Panc1 (cell line): ENCODE measurements at regions not wholly inside any gene's neighbourhood (a gene's known extent, or its start where the extent isn't known, plus 50 kb on each side); places are given as distances from the start of the nearest gene placed in this dataset.

Experiments
- ATAC-seq: fragments of 200-7000 bp; cut with Tn5 transposase; 2 replicates; pipeline ENCODE4 v1.9.1; 2020; ENCODE audit warnings: mild to moderate bottlenecking, moderate library complexity
- BruUV-seq: library from RNA; stranded (reverse); fragments of 400-500 nt; replicated peaks from 2 replicates; lab custom pipeline; 2021; lab: Mats Ljungman, UMichigan
- CTCF ChIA-PET: fragments of 300-600 bp; sonication (Branson Sonifier 250); formaldehyde crosslinking; loops from one replicate; lab custom pipeline; 2022; ENCODE audit warnings: antibody characterized with exemption; lab: Charles Lee
- POLR2A ChIA-PET: fragments of 300-600 bp; sonication (Branson Sonifier 250); formaldehyde crosslinking; loops from one replicate; lab custom pipeline; 2022; ENCODE audit warnings: antibody characterized with exemption; lab: Charles Lee
- DNase-seq: peaks from one replicate; pipeline ENCODE4 v3.0.0-alpha.2; 2010; ENCODE audit warnings: low read depth, low spot score
- H3K27ac ChIP-seq: 2 replicates; pipeline ENCODE4 v1.5.1; 2011; ENCODE audit warnings: mild to moderate bottlenecking, low read length, inconsistent platforms
- H3K27me3 ChIP-seq: fragments of 200-500 bp; sonication (Bioruptor generic); 2 replicates; pipeline ENCODE4 v1.6.0; 2014; ENCODE audit warnings: low read length, inconsistent platforms; ENCODE audit not compliant: control insufficient read depth, insufficient read depth
- H3K36me3 ChIP-seq: fragments of 200-500 bp; sonication (Bioruptor generic); 2 replicates; pipeline ENCODE4 v1.5.1; 2014; ENCODE audit warnings: inconsistent platforms, mild to moderate bottlenecking, low read length, moderate library complexity; ENCODE audit not compliant: control insufficient read depth, insufficient read depth
- H3K4me1 ChIP-seq: 2 replicates; pipeline ENCODE4 v1.5.1; 2011; ENCODE audit warnings: inconsistent platforms, mild to moderate bottlenecking, low read length, moderate library complexity; ENCODE audit not compliant: control insufficient read depth, insufficient read depth
- H3K4me3 ChIP-seq, 2 experiments: 2 replicates each; pipeline ENCODE4 v1.5.1; 2011 to 2012; ENCODE audit warnings: low read depth in 2 of 2, low read length in 2 of 2, mild to moderate bottlenecking in 2 of 2, inconsistent platforms in 1 of 2, moderate library complexity in 1 of 2
- H3K9me3 ChIP-seq: fragments of 200-500 bp; sonication (Bioruptor generic); 2 replicates; pipeline ENCODE4 v1.5.1; 2014; ENCODE audit warnings: low read depth, mild to moderate bottlenecking, inconsistent platforms, low read length, moderate library complexity; ENCODE audit not compliant: control insufficient read depth, insufficient read depth
- POLR2AphosphoS5 ChIP-seq: IDR thresholded peaks from 2 replicates; pipeline ENCODE4 v1.6.1; 2012; ENCODE audit warnings: mild to moderate bottlenecking, low read depth, low read length, moderate library complexity
- SIN3A ChIP-seq: IDR thresholded peaks from 2 replicates; pipeline ENCODE4 v1.6.1; 2012; ENCODE audit warnings: low read depth, mild to moderate bottlenecking, low read length, moderate library complexity, borderline replicate concordance; ENCODE audit not compliant: insufficient read depth
- TCF7L2 ChIP-seq: IDR thresholded peaks from 2 replicates; pipeline ENCODE4 v1.6.1; 2011; ENCODE audit warnings: mild to moderate bottlenecking, low read depth, low read length, inconsistent platforms
- in situ Hi-C: cut with HindIII; loops from 2 replicates; pipeline ENCODE4 v1.10.0; 2016; ENCODE audit warnings: low sequenced_read_pairs, low pct_unique_long_range_greater_than_20kb
- intact Hi-C: fragments of 100-400 bp; cut with micrococcal nuclease; formaldehyde crosslinking; loops from one replicate; pipeline ENCODE4 v1.10.0; 2022; ENCODE audit not compliant: unreplicated experiment
- TF ChIP-seq, protein P1 (sequence below): fragments of 450-650 bp; IDR thresholded peaks from 2 replicates; pipeline ENCODE4 v1.5.1; 2017; ENCODE audit warnings: mild to moderate bottlenecking
- TF ChIP-seq, protein P2 (sequence below), 2 experiments: IDR thresholded peaks; 2 replicates each; pipeline ENCODE4 v1.6.1; 2011 to 2012; ENCODE audit warnings: low read depth in 2 of 2, control low read depth in 1 of 2, low read length in 1 of 2, mild to moderate bottlenecking in 1 of 2, moderate library complexity in 1 of 2; ENCODE audit not compliant: insufficient read depth in 1 of 2

DNA sequence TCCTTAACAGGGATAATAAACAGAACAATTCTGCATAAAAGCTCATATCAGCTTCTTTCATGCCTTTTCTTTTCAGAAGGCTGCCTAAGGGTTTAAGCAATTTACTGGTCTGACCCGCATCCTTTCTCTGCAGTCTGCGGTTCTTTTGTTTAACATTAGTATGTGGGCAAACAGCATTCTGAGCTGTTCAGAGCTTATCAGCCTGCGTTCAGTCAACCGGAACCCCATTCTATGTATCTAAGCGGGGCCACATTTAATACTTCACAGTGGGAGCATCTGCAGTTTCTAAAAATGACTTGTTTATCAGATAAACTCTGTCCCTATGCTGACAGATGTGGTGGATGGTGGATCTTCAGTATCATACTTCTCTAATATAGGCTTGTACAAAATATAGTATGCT, 758.9 kb upstream of the MMS22L start:
- ChIA-PET CTCF (no interaction called here), POLR2A (no interaction called here)
- in situ Hi-C loops (no loop called here), intact Hi-C loops (no loop called here)
- no peak overlapping the region for H3K27ac ChIP-seq
- no peaks in the 10 kb centered on the region for H3K36me3 ChIP-seq
- BruUV-seq, result no TSS peak
- H3K27me3 ChIP-seq, result no peaks in the 10 kb centered on the region; the same call in 1 of the 2 replicates
- DNase-seq, result no peak
- TF ChIP-seq POLR2AphosphoS5 (no peak), SIN3A (no peak), TCF7L2 (no peak)
- TF ChIP-seq, protein P1, sequence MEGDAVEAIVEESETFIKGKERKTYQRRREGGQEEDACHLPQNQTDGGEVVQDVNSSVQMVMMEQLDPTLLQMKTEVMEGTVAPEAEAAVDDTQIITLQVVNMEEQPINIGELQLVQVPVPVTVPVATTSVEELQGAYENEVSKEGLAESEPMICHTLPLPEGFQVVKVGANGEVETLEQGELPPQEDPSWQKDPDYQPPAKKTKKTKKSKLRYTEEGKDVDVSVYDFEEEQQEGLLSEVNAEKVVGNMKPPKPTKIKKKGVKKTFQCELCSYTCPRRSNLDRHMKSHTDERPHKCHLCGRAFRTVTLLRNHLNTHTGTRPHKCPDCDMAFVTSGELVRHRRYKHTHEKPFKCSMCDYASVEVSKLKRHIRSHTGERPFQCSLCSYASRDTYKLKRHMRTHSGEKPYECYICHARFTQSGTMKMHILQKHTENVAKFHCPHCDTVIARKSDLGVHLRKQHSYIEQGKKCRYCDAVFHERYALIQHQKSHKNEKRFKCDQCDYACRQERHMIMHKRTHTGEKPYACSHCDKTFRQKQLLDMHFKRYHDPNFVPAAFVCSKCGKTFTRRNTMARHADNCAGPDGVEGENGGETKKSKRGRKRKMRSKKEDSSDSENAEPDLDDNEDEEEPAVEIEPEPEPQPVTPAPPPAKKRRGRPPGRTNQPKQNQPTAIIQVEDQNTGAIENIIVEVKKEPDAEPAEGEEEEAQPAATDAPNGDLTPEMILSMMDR, result no peak
- TF ChIP-seq, protein P2, sequence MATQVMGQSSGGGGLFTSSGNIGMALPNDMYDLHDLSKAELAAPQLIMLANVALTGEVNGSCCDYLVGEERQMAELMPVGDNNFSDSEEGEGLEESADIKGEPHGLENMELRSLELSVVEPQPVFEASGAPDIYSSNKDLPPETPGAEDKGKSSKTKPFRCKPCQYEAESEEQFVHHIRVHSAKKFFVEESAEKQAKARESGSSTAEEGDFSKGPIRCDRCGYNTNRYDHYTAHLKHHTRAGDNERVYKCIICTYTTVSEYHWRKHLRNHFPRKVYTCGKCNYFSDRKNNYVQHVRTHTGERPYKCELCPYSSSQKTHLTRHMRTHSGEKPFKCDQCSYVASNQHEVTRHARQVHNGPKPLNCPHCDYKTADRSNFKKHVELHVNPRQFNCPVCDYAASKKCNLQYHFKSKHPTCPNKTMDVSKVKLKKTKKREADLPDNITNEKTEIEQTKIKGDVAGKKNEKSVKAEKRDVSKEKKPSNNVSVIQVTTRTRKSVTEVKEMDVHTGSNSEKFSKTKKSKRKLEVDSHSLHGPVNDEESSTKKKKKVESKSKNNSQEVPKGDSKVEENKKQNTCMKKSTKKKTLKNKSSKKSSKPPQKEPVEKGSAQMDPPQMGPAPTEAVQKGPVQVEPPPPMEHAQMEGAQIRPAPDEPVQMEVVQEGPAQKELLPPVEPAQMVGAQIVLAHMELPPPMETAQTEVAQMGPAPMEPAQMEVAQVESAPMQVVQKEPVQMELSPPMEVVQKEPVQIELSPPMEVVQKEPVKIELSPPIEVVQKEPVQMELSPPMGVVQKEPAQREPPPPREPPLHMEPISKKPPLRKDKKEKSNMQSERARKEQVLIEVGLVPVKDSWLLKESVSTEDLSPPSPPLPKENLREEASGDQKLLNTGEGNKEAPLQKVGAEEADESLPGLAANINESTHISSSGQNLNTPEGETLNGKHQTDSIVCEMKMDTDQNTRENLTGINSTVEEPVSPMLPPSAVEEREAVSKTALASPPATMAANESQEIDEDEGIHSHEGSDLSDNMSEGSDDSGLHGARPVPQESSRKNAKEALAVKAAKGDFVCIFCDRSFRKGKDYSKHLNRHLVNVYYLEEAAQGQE (IDR thresholded peaks at IDR 0.05; ENCODE audit: insufficient read depth in 1 of 2, low read depth in 2 of 2, low read length in 1 of 2), result no peak
- ATAC-seq, result no peak
- H3K4me1 ChIP-seq, result no peaks in the 10 kb centered on the region
- H3K9me3 ChIP-seq, result no peaks in the 10 kb centered on the region
- no peak overlapping the region for H3K4me3 ChIP-seq

DNA sequence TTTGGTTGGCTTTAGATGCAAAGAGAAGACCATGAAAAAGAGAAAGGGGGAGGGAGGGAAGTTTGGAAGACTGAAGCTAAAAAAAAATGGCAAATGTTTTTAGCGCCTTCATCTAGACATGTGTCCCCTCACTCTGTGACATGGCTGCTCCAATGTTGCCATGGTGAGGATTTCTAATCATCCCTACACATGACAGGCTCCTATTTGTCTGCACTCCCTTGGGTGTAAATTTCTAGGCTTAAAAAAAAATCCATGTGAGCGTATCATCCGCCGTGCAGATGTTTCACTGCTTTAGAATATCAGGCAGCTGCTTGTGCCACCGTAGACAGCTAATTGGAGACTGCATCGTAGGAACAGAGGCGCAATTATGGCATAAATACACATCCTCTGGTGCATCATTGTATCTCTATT, 761.1 kb upstream of the MMS22L start:
- no peaks in the 10 kb centered on the region for H3K4me1 ChIP-seq
- H3K36me3 ChIP-seq, result no peaks in the 10 kb centered on the region
- H3K4me3 ChIP-seq, result no peak overlapping the region
- ChIA-PET POLR2A (no interaction called here), CTCF (no interaction called here)
- no peak for DNase-seq
- TF ChIP-seq, protein P2 (IDR thresholded peaks at IDR 0.05; ENCODE audit: insufficient read depth in 1 of 2, low read depth in 2 of 2, low read length in 1 of 2), result no peak
- TF ChIP-seq POLR2AphosphoS5 (no peak), SIN3A (no peak), TCF7L2 (no peak)
- TF ChIP-seq, protein P1, result no peak
- no peaks in the 10 kb centered on the region; the same call in 1 of the 2 replicates for H3K27me3 ChIP-seq
- intact Hi-C loops (no loop called here), in situ Hi-C loops (no loop called here)
- no TSS peak for BruUV-seq
- ATAC-seq, result no peak
- no peak overlapping the region for H3K27ac ChIP-seq
- no peaks in the 10 kb centered on the region for H3K9me3 ChIP-seq
